H1 (cell line): ENCODE measurements at regions not wholly inside any gene's neighbourhood (a gene's known extent, or its start where the extent isn't known, plus 50 kb on each side); places are given as distances from the start of the nearest gene placed in this dataset.

ENCODE experiments used
- CTCF ChIA-PET: fragments of 300-600 bp; sonication (Branson Sonifier 250); formaldehyde crosslinking; loops from one replicate; lab custom pipeline; 2021; ENCODE audit not compliant: partially characterized antibody; lab: Charles Lee
- POLR2A ChIA-PET: fragments of 300-600 bp; sonication (Branson Sonifier 250); formaldehyde crosslinking; loops from one replicate; lab custom pipeline; 2021; ENCODE audit warnings: inconsistent platforms; ENCODE audit not compliant: partially characterized antibody; lab: Charles Lee
- DNase-seq, 2 experiments: peaks; one replicate each; pipeline versions ENCODE4 v3.0.0 to v3.0.0-alpha.2; 2010 to 2022; ENCODE audit warnings: low spot score in 2 of 2, low read depth in 1 of 2, mixed read lengths in 1 of 2
- FAIRE-seq: peaks from 2 replicates; lab custom pipeline; 2011; peaks lifted over from hg19 to GRCh38; lab: Jason Lieb, UNC
- H2AFZ ChIP-seq: 2 replicates; pipeline ENCODE4 v1.8.1; 2012; ENCODE audit warnings: low read length, inconsistent platforms
- H2AK5ac ChIP-seq: 2 replicates; pipeline ENCODE4 v1.6.1; 2013; ENCODE audit warnings: low read depth, low read length
- H2BK120ac ChIP-seq: replicated peaks from 2 replicates; pipeline ENCODE3; 2013; ENCODE audit warnings: low read depth, low read length, inconsistent platforms
- H2BK12ac ChIP-seq: 2 replicates; pipeline ENCODE4 v1.6.1; 2013; ENCODE audit warnings: low read depth, low read length
- H2BK15ac ChIP-seq: 2 replicates; pipeline ENCODE4 v1.6.1; 2013; ENCODE audit warnings: low read length
- H2BK20ac ChIP-seq: 2 replicates; pipeline ENCODE4 v1.6.1; 2013; ENCODE audit warnings: low read length
- H2BK5ac ChIP-seq: 2 replicates; pipeline ENCODE4 v1.6.1; 2013; ENCODE audit warnings: low read depth, low read length
- H3K14ac ChIP-seq: 2 replicates; pipeline ENCODE4 v1.6.1; 2013; ENCODE audit warnings: inconsistent platforms; ENCODE audit not compliant: insufficient read length
- H3K18ac ChIP-seq: 2 replicates; pipeline ENCODE4 v1.6.1; 2013; ENCODE audit warnings: low read length; ENCODE audit errors: extremely low read depth
- H3K23ac ChIP-seq: 2 replicates; pipeline ENCODE4 v1.6.1; 2013; ENCODE audit warnings: inconsistent platforms; ENCODE audit not compliant: insufficient read length
- H3K23me2 ChIP-seq: 2 replicates; pipeline ENCODE4 v1.6.1; 2013; ENCODE audit warnings: low read depth, low read length
- H3K27ac ChIP-seq: 2 replicates; pipeline ENCODE4 v1.6.1; 2011; ENCODE audit warnings: low read depth, low read length, inconsistent platforms
- H3K27me3 ChIP-seq, 4 experiments: replicated peaks in 1 of 4; 1 replicate in 1 of 4; 2 replicates in 3 of 4; pipeline versions ENCODE4 v1.6.1 to v1.8.1; 2011 to 2013; ENCODE audit warnings: low read length in 3 of 4, mild to moderate bottlenecking in 3 of 4, inconsistent platforms in 2 of 4, mixed read lengths in 2 of 4, moderate library complexity in 1 of 4; ENCODE audit not compliant: control insufficient read depth in 3 of 4, insufficient read depth in 3 of 4; ENCODE audit errors: extremely low read depth in 1 of 4
- H3K36me3 ChIP-seq, 4 experiments: 2 replicates each; pipeline versions ENCODE4 v1.6.1 to v1.8.1; 2011 to 2013; ENCODE audit warnings: mild to moderate bottlenecking in 4 of 4, low read length in 3 of 4, moderate library complexity in 2 of 4, control low read depth in 1 of 4, inconsistent platforms in 1 of 4; ENCODE audit not compliant: insufficient read depth in 4 of 4, control insufficient read depth in 2 of 4
- H3K4ac ChIP-seq: replicated peaks from 2 replicates; pipeline ENCODE3; 2013; ENCODE audit warnings: low read length, low read depth, mixed read lengths, inconsistent platforms; ENCODE audit not compliant: insufficient read length
- H3K4me1 ChIP-seq, 4 experiments: replicated peaks in 1 of 4; 1 replicate in 1 of 4; 2 replicates in 3 of 4; pipeline versions ENCODE4 v1.6.1 to v1.8.1; 2011 to 2013; ENCODE audit warnings: low read length in 3 of 4, inconsistent platforms in 2 of 4, mixed read lengths in 1 of 4; ENCODE audit not compliant: insufficient read depth in 4 of 4, control insufficient read depth in 3 of 4
- H3K4me2 ChIP-seq, 2 experiments: 2 replicates each; pipeline versions ENCODE4 v1.6.1 to v1.8.1; 2011 to 2013; ENCODE audit warnings: low read depth in 2 of 2, low read length in 2 of 2, control low read depth in 1 of 2, inconsistent platforms in 1 of 2, mild to moderate bottlenecking in 1 of 2; ENCODE audit not compliant: insufficient read depth in 1 of 2
- H3K4me3 ChIP-seq, 4 experiments: fragments of 200-600, 300-600 bp in 1 of 4; sonication (generic), shearing (Covaris generic), sonication (Bioruptor Twin) in 1 of 4; 2 replicates each; pipeline versions ENCODE4 v1.5.1 to v1.8.1; 2011 to 2016; ENCODE audit warnings: low read length in 4 of 4, low read depth in 3 of 4, control low read depth in 2 of 4, inconsistent platforms in 2 of 4, mild to moderate bottlenecking in 2 of 4, mixed read lengths in 1 of 4, moderate library complexity in 1 of 4; ENCODE audit not compliant: insufficient read depth in 2 of 4; ENCODE audit errors: extremely low read depth in 1 of 4
- H3K56ac ChIP-seq: replicated peaks from 2 replicates; pipeline ENCODE3; 2013; ENCODE audit warnings: low read depth, mild to moderate bottlenecking, mixed read lengths, low read length, inconsistent platforms; ENCODE audit not compliant: insufficient read length
- H3K79me1 ChIP-seq: 2 replicates; pipeline ENCODE4 v1.6.1; 2013; ENCODE audit warnings: low read depth, low read length, control low read depth
- H3K79me2 ChIP-seq, 2 experiments: 2 replicates each; pipeline versions ENCODE4 v1.6.1 to v1.8.1; 2012 to 2013; ENCODE audit warnings: low read length in 2 of 2, mild to moderate bottlenecking in 2 of 2, inconsistent platforms in 1 of 2; ENCODE audit not compliant: insufficient read depth in 2 of 2, control insufficient read depth in 1 of 2
- H3K9ac ChIP-seq, 4 experiments: replicated peaks in 1 of 4; 1 replicate in 1 of 4; 2 replicates in 3 of 4; pipeline versions ENCODE4 v1.6.1 to v1.8.1; 2011 to 2013; ENCODE audit warnings: low read depth in 3 of 4, low read length in 3 of 4, control low read depth in 2 of 4, mild to moderate bottlenecking in 2 of 4, moderate library complexity in 2 of 4, inconsistent platforms in 1 of 4; ENCODE audit errors: extremely low read depth in 1 of 4
- H3K9me3 ChIP-seq, 2 experiments: 2 replicates each; pipeline versions ENCODE4 v1.6.1 to v1.8.1; 2012 to 2013; ENCODE audit warnings: mild to moderate bottlenecking in 2 of 2, moderate library complexity in 2 of 2, control low read depth in 1 of 2, inconsistent platforms in 1 of 2, low read depth in 1 of 2, low read length in 1 of 2, mixed read lengths in 1 of 2; ENCODE audit not compliant: insufficient read depth in 2 of 2
- H4K20me1 ChIP-seq, 2 experiments: replicated peaks in 1 of 2; 2 replicates each; pipeline versions ENCODE3 to v1.8.1; 2011 to 2013; ENCODE audit warnings: inconsistent platforms in 2 of 2, low read length in 2 of 2, mild to moderate bottlenecking in 1 of 2; ENCODE audit not compliant: insufficient read depth in 2 of 2, control insufficient read depth in 1 of 2
- H4K5ac ChIP-seq: 2 replicates; pipeline ENCODE4 v1.6.1; 2013; ENCODE audit warnings: low read length, low read depth, mixed read lengths, inconsistent platforms; ENCODE audit not compliant: insufficient read length
- H4K8ac ChIP-seq: 2 replicates; pipeline ENCODE4 v1.8.0; 2013; ENCODE audit warnings: mild to moderate bottlenecking, moderate library complexity, low read length, inconsistent platforms; ENCODE audit not compliant: insufficient read depth; ENCODE audit errors: extremely low read depth
- H4K91ac ChIP-seq: replicated peaks from 2 replicates; pipeline ENCODE3; 2013; ENCODE audit warnings: low read length, mixed read lengths, inconsistent platforms; ENCODE audit not compliant: insufficient read length
- SP2 ChIP-seq: IDR thresholded peaks from 2 replicates; pipeline ENCODE4 v1.6.1; 2012; ENCODE audit warnings: mild to moderate bottlenecking, low read length, inconsistent platforms
- WGBS, 2 experiments: shearing (Covaris generic) in 1 of 2; methylation state at CpG; one replicate each; pipeline versions ENCODE4 v1.1.6 to v1.1.7; 2013 to 2015; ENCODE audit warnings: low lambda C conversion rate in 2 of 2, mixed read lengths in 2 of 2, inconsistent platforms in 1 of 2, low coverage in 1 of 2, missing lambda C conversion rate in 1 of 2; ENCODE audit not compliant: insufficient replicate concordance in 2 of 2, insufficient coverage in 1 of 2, insufficient read length in 1 of 2; ENCODE audit errors: extremely low coverage in 1 of 2, missing lambda C conversion rate in 1 of 2; 5-methylcytosine and 5-hydroxymethylcytosine counted together

- H3K27me3 ChIP-seq, result no peaks in the 10 kb centered on the region
- CTCF ChIA-PET, result no interaction called here
- H3K79me2 ChIP-seq, result no peaks in the 10 kb centered on the region
- H3K36me3 ChIP-seq, result no peaks in the 10 kb centered on the region
- no peaks in the 10 kb centered on the region for H4K20me1 ChIP-seq
- no peak overlapping the region for H3K4me2 ChIP-seq
- H3K79me1 ChIP-seq, result no peaks in the 10 kb centered on the region
- H3K9me3 ChIP-seq, result peaks cover 2 to 8% of the 10 kb centered on the region in 2 experiments
- no peak overlapping the region for H3K9ac ChIP-seq
- H2BK120ac ChIP-seq, result no peak overlapping the region
- H3K14ac ChIP-seq, result no peak overlapping the region
- 89% methylated on average over 1 of the region's 1 CpG; no CpG with 5 or more reads in 1 of the 2 experiments for WGBS, 2 experiments
- FAIRE-seq, result no peak
- no peak overlapping the region for H3K56ac ChIP-seq
- no peak overlapping the region for H4K91ac ChIP-seq
- no peaks in the 10 kb centered on the region for H3K23me2 ChIP-seq
- H4K5ac ChIP-seq, result no peak overlapping the region
- H2BK20ac ChIP-seq, result no peak overlapping the region
- H2BK5ac ChIP-seq, result no peak overlapping the region
- no peak overlapping the region for H3K4me3 ChIP-seq
- no peak for TF ChIP-seq SP2
- no peak overlapping the region for H2AK5ac ChIP-seq
- H3K18ac ChIP-seq, result no peak overlapping the region
- no peak overlapping the region for H2AFZ ChIP-seq
- no peak overlapping the region for H3K27ac ChIP-seq
- H2BK15ac ChIP-seq, result no peak overlapping the region
- H3K4me1 ChIP-seq, result no peaks in the 10 kb centered on the region
- no peak overlapping the region for H3K4ac ChIP-seq
- H4K8ac ChIP-seq, result no peak overlapping the region
- no peak overlapping the region for H2BK12ac ChIP-seq
- no peak for DNase-seq
- no peak overlapping the region for H3K23ac ChIP-seq
- POLR2A ChIA-PET, result no interaction called here
Observed at GRCh38 chr2:4012197-4012596, 308.8 kb downstream of the DCDC2C start.
